DOHH2 (cell line): ENCODE measurements at regions not wholly inside any gene's neighbourhood (a gene's known extent, or its start where the extent isn't known, plus 50 kb on each side); places are given as distances from the start of the nearest gene placed in this dataset.

Experiments used
- H3F3A ChIP-seq: fragments of 200-600 bp; sonication (generic), shearing (Covaris generic); 2 replicates; pipeline ENCODE4 v1.6.0; 2016; ENCODE audit warnings: antibody characterized with exemption, mild to moderate bottlenecking; ENCODE audit not compliant: control insufficient read depth, insufficient read depth
- H3K27ac ChIP-seq: fragments of 200-600 bp; sonication (generic); 2 replicates; pipeline ENCODE4 v1.5.1; 2014; ENCODE audit warnings: low read depth, mild to moderate bottlenecking, low read length, moderate library complexity
- H3K27me3 ChIP-seq: fragments of 200-600 bp; sonication (generic); 2 replicates; pipeline ENCODE4 v1.6.1; 2014; ENCODE audit warnings: mild to moderate bottlenecking, low read length, mixed read lengths; ENCODE audit not compliant: control insufficient read depth
- H3K36me3 ChIP-seq: fragments of 200-600 bp; sonication (generic); 2 replicates; pipeline ENCODE4 v1.6.1; 2014; ENCODE audit warnings: mild to moderate bottlenecking, low read length, moderate library complexity, mixed read lengths; ENCODE audit not compliant: control insufficient read depth
- H3K4me1 ChIP-seq: fragments of 200-600 bp; sonication (generic); 2 replicates; pipeline ENCODE4 v1.6.1; 2014; ENCODE audit warnings: mild to moderate bottlenecking, low read length, mixed read lengths; ENCODE audit not compliant: control insufficient read depth
- H3K4me2 ChIP-seq: fragments of 200-600 bp; sonication (generic); 2 replicates; pipeline ENCODE4 v1.6.0; 2014; ENCODE audit warnings: mild to moderate bottlenecking, low read length, moderate library complexity
- H3K4me3 ChIP-seq: fragments of 200-600 bp; sonication (generic); 2 replicates; pipeline ENCODE4 v1.5.1; 2014; ENCODE audit warnings: mild to moderate bottlenecking, low read length, mixed read lengths
- H3K79me2 ChIP-seq: fragments of 200-600 bp; sonication (generic); 2 replicates; pipeline ENCODE4 v1.6.1; 2014; ENCODE audit warnings: mild to moderate bottlenecking, low read length, mixed read lengths; ENCODE audit not compliant: control insufficient read depth
- H3K9me2 ChIP-seq: fragments of 200-600 bp; sonication (generic); replicated peaks from 2 replicates; pipeline ENCODE4 v1.6.1; 2014; ENCODE audit warnings: mild to moderate bottlenecking, low read length, mixed read lengths; ENCODE audit not compliant: control insufficient read depth
- H3K9me3 ChIP-seq: fragments of 200-600 bp; sonication (generic); 2 replicates; pipeline ENCODE4 v1.6.1; 2014; ENCODE audit warnings: antibody characterized with exemption, low read length, mixed read lengths; ENCODE audit not compliant: control insufficient read depth, insufficient read depth
- H4K20me1 ChIP-seq: fragments of 200-600 bp; sonication (generic); 2 replicates; pipeline ENCODE4 v1.6.0; 2014; ENCODE audit warnings: low read depth, mild to moderate bottlenecking, antibody characterized with exemption, low read length, moderate library complexity; ENCODE audit not compliant: control insufficient read depth, insufficient read depth
- CTCF ChIP-seq: fragments of 200-600 bp; sonication (generic); IDR thresholded peaks from one replicate; pipeline ENCODE4 v1.5.1; 2014; ENCODE audit warnings: antibody characterized with exemption, mild to moderate bottlenecking, low read depth, low read length; ENCODE audit not compliant: poor library complexity, severe bottlenecking
- EZH2phosphoT487 ChIP-seq: fragments of 200-600 bp; sonication (generic); IDR thresholded peaks from 2 replicates; pipeline ENCODE4 v1.6.1; 2017; ENCODE audit warnings: borderline replicate concordance, mild to moderate bottlenecking, antibody characterized with exemption, low read length, moderate library complexity, mixed read lengths

GRCh38 chr12:47025798-47026197, 53.6 kb upstream of the PCED1B start:
- H4K20me1 ChIP-seq, result no peaks in the 10 kb centered on the region
- no peaks in the 10 kb centered on the region for H3K4me1 ChIP-seq
- no peaks in the 10 kb centered on the region for H3F3A ChIP-seq
- H3K36me3 ChIP-seq, result no peaks in the 10 kb centered on the region
- no peak overlapping the region for H3K4me2 ChIP-seq
- H3K4me3 ChIP-seq, result no peak overlapping the region
- H3K27me3 ChIP-seq, result peaks cover 8% of the 10 kb centered on the region; the same call in 1 of the 2 replicates
- no peaks in the 10 kb centered on the region for H3K9me2 ChIP-seq
- no peaks in the 10 kb centered on the region for H3K79me2 ChIP-seq
- H3K9me3 ChIP-seq, result no peaks in the 10 kb centered on the region
- no peak overlapping the region for H3K27ac ChIP-seq
- TF ChIP-seq EZH2phosphoT487, result no peak
- TF ChIP-seq CTCF, result no peak

GRCh38 chr12:47026291-47026690, 53.1 kb upstream of the PCED1B start:
- Histone ChIP-seq H4K20me1 (no peaks in the 10 kb centered on the region), H3K27ac (no peak overlapping the region), H3K9me3 (no peaks in the 10 kb centered on the region), H3K9me2 (no peaks in the 10 kb centered on the region), H3F3A (no peaks in the 10 kb centered on the region), H3K4me3 (no peak overlapping the region), H3K27me3 (peaks cover 8% of the 10 kb centered on the region; the same call in 1 of the 2 replicates), H3K4me2 (no peak overlapping the region), H3K36me3 (no peaks in the 10 kb centered on the region), H3K79me2 (no peaks in the 10 kb centered on the region), H3K4me1 (no peaks in the 10 kb centered on the region)
- no peak for TF ChIP-seq EZH2phosphoT487
- TF ChIP-seq CTCF, result no peak
